ENCODE measurements at regions not wholly inside any gene's neighbourhood (a gene's known extent, or its start where the extent isn't known, plus 50 kb on each side); places are given as distances from the start of the nearest gene placed in this dataset.

GRCh38 chr13:66225072-66225471 is 1005.1 kb downstream of the PCDH9 start:
- Histone ChIP-seq H3K9ac (ENCODE audit: insufficient read depth, low read depth, low read length) (no peak overlapping the region), H4K20me1 (ENCODE audit: insufficient read depth, low read length) (no peaks in the 10 kb centered on the region), H2AFZ (ENCODE audit: low read length) (no peak overlapping the region), H3K4me3 (replicated peaks in 1 of 3; ENCODE audit: insufficient read depth in 1 of 3, low read depth in 2 of 3, low read length in 3 of 3) (no peak overlapping the region), H3K4me1 (ENCODE audit: insufficient read depth, low read length) (no peaks in the 10 kb centered on the region), H3K79me2 (ENCODE audit: insufficient read depth, low read length) (no peaks in the 10 kb centered on the region), H3K27me3 (ENCODE audit: control insufficient read depth in 1 of 2, insufficient read depth in 2 of 2, low read length in 2 of 2) (no peaks in the 10 kb centered on the region), H3K36me3 (replicated peaks in 1 of 2; ENCODE audit: control insufficient read depth in 1 of 2, insufficient read depth in 2 of 2, low read length in 2 of 2) (no peaks in the 10 kb centered on the region), H3K4me2 (ENCODE audit: low read depth, low read length) (no peak overlapping the region), H3K9me3 (ENCODE audit: low read length) (no peaks in the 10 kb centered on the region; the same call in 1 of the 2 replicates), H3K27ac (ENCODE audit: extremely low read length, insufficient read depth, low read length) (no peak overlapping the region)
- 33% methylated on average over 2 of the region's 2 CpGs for WGBS (ENCODE audit: low lambda C conversion rate)
- ChIA-PET CTCF (ENCODE audit: low intra/inter-chr PET ratio, low total read pairs) (no interaction called here), POLR2A (no interaction called here)
- in situ Hi-C loops (cut with HindIII; ENCODE audit: extremely low pct_ligation_motif_present, low pct_unique_long_range_greater_than_20kb) (no loop called here), intact Hi-C loops (cut with micrococcal nuclease; ENCODE audit: unreplicated experiment) (no loop called here)
- no TSS peak for BruUV-seq (replicated peaks)
- no peak for TF ChIP-seq MAX (IDR thresholded peaks at IDR 0.05)
- FAIRE-seq (no peak), DNase-seq (ENCODE audit: low spot score) (no peak), ATAC-seq (no peak)

GRCh38 chr13:66224663-66225062 is 1005.5 kb downstream of the PCDH9 start:
- BruUV-seq (replicated peaks), result no TSS peak
- in situ Hi-C loops (cut with HindIII; ENCODE audit: extremely low pct_ligation_motif_present, low pct_unique_long_range_greater_than_20kb), result no loop called here
- no peak for ATAC-seq
- 0% methylated on average over 2 of the region's 2 CpGs for WGBS (ENCODE audit: low lambda C conversion rate)
- no peak for FAIRE-seq
- no peaks in the 10 kb centered on the region for H4K20me1 ChIP-seq (ENCODE audit: insufficient read depth, low read length)
- ChIA-PET POLR2A (no interaction called here), CTCF (ENCODE audit: low intra/inter-chr PET ratio, low total read pairs) (no interaction called here)
- no peaks in the 10 kb centered on the region for H3K27me3 ChIP-seq (ENCODE audit: control insufficient read depth in 1 of 2, insufficient read depth in 2 of 2, low read length in 2 of 2)
- H3K9ac ChIP-seq (ENCODE audit: insufficient read depth, low read depth, low read length), result no peak overlapping the region
- DNase-seq (ENCODE audit: low spot score), result no peak
- TF ChIP-seq MYC (CRISPR knock-in tag; IDR thresholded peaks at IDR 0.05; ENCODE audit: borderline replicate concordance), result no peak
- no peak for TF ChIP-seq CAMTA2 (CRISPR knock-in tag; IDR thresholded peaks at IDR 0.05; ENCODE audit: borderline replicate concordance)
- TF ChIP-seq ZNF543 (CRISPR knock-in tag; IDR thresholded peaks at IDR 0.05), result no peak
- no peak for TF ChIP-seq ELF3 (CRISPR knock-in tag; IDR thresholded peaks at IDR 0.05)
- no peak for TF ChIP-seq ZNF770 (CRISPR knock-in tag; IDR thresholded peaks at IDR 0.05)
- no peak for TF ChIP-seq SRSF1 (optimal IDR thresholded peaks at IDR 0.05; ENCODE audit: low read depth, low read length)
- no peak for TF ChIP-seq NR0B2 (CRISPR knock-in tag; IDR thresholded peaks at IDR 0.05)
- no peak for TF ChIP-seq MTERF4 (CRISPR knock-in tag; IDR thresholded peaks at IDR 0.05)
- no peak for TF ChIP-seq DNMT1 (CRISPR knock-in tag; IDR thresholded peaks at IDR 0.05)
- no peak for TF ChIP-seq SMAD9 (CRISPR knock-in tag; IDR thresholded peaks at IDR 0.05)
- TF ChIP-seq ZNF3 (CRISPR knock-in tag; IDR thresholded peaks at IDR 0.05), result no peak
- no peaks in the 10 kb centered on the region for H3K36me3 ChIP-seq (replicated peaks in 1 of 2; ENCODE audit: control insufficient read depth in 1 of 2, insufficient read depth in 2 of 2, low read length in 2 of 2)
- H3K79me2 ChIP-seq (ENCODE audit: insufficient read depth, low read length), result no peaks in the 10 kb centered on the region
- no peak overlapping the region for H3K4me3 ChIP-seq (replicated peaks in 1 of 3; ENCODE audit: insufficient read depth in 1 of 3, low read depth in 2 of 3, low read length in 3 of 3)
- no peak overlapping the region for H2AFZ ChIP-seq (ENCODE audit: low read length)
- intact Hi-C loops (cut with micrococcal nuclease; ENCODE audit: unreplicated experiment), result no loop called here
- no peak overlapping the region for H3K4me2 ChIP-seq (ENCODE audit: low read depth, low read length)
- no peaks in the 10 kb centered on the region for H3K4me1 ChIP-seq (ENCODE audit: insufficient read depth, low read length)
- H3K27ac ChIP-seq (ENCODE audit: extremely low read length, insufficient read depth, low read length), result no peak overlapping the region
- peaks cover 4% of the 10 kb centered on the region; the same call in 1 of the 2 replicates for H3K9me3 ChIP-seq (ENCODE audit: low read length)
